OCI-LY1 (cell line): ENCODE measurements at regions not wholly inside any gene's neighbourhood (a gene's known extent, or its start where the extent isn't known, plus 50 kb on each side); places are given as distances from the start of the nearest gene placed in this dataset.

Source experiments
- EZH2 ChIP-seq: fragments of 200-600 bp; sonication (generic), shearing (Covaris generic); IDR thresholded peaks from 2 replicates; pipeline ENCODE4 v1.8.0; 2017; ENCODE audit warnings: borderline replicate concordance, mixed run types, mild to moderate bottlenecking, antibody characterized with exemption, low read length, moderate library complexity, mixed read lengths
- TF ChIP-seq, protein P1 (sequence below): fragments of 200-600 bp; sonication (generic), shearing (Covaris generic); IDR thresholded peaks from 2 replicates; pipeline ENCODE4 v1.5.1; 2017; ENCODE audit warnings: mild to moderate bottlenecking, antibody characterized with exemption, low read length, moderate library complexity, mixed read lengths

DNA sequence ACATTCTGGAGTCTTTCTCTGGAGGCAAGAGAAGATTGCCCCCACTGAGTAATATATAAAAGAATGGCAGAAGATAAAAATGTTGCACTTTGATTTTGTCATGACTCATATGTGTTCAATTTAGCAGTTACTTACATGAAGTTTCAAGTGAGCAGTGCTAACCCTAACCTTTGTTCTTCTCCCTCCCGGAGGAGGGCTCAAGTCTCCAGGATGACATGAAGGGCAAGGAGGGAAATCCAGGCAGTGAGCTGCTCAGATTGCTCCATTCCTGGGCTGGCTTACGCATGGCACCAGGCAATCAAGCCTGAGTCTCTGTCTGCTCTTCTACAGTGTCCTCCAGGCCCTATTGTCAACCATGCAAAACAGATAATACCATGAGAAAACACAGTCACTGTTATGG, 322.3 kb downstream of the DUSP6 start:
- TF ChIP-seq, protein P1, sequence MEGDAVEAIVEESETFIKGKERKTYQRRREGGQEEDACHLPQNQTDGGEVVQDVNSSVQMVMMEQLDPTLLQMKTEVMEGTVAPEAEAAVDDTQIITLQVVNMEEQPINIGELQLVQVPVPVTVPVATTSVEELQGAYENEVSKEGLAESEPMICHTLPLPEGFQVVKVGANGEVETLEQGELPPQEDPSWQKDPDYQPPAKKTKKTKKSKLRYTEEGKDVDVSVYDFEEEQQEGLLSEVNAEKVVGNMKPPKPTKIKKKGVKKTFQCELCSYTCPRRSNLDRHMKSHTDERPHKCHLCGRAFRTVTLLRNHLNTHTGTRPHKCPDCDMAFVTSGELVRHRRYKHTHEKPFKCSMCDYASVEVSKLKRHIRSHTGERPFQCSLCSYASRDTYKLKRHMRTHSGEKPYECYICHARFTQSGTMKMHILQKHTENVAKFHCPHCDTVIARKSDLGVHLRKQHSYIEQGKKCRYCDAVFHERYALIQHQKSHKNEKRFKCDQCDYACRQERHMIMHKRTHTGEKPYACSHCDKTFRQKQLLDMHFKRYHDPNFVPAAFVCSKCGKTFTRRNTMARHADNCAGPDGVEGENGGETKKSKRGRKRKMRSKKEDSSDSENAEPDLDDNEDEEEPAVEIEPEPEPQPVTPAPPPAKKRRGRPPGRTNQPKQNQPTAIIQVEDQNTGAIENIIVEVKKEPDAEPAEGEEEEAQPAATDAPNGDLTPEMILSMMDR: no peak
- TF ChIP-seq EZH2: no peak
